NCI-H1048 (cell line): ENCODE measurements at regions not wholly inside any gene's neighbourhood (a gene's known extent, or its start where the extent isn't known, plus 50 kb on each side); places are given as distances from the start of the nearest gene placed in this dataset.

Experiments
- DNase-seq: peaks from one replicate; lab custom pipeline; 2025; lab: John Stamatoyannopoulos, UW

DNA sequence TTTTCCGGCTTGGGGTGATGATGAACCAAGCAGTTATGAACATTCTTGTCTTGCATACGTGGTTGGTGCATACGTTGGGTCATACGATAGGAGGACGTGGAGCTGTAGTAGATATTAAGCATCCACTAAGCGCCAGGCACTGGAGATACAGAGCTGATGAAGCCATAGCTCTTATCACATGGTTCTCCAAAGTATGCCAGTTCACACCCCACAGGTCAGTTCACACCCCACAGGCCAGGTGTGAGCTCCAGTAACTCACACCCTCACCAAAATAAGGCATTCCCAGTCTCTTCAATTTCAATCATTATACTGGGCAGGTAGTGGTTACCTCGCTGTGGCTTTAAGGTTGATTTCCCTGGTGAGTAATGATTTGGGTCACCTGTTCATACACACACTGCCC, 335.5 kb downstream of the FOXL1 start:
- no peak for DNase-seq

DNA sequence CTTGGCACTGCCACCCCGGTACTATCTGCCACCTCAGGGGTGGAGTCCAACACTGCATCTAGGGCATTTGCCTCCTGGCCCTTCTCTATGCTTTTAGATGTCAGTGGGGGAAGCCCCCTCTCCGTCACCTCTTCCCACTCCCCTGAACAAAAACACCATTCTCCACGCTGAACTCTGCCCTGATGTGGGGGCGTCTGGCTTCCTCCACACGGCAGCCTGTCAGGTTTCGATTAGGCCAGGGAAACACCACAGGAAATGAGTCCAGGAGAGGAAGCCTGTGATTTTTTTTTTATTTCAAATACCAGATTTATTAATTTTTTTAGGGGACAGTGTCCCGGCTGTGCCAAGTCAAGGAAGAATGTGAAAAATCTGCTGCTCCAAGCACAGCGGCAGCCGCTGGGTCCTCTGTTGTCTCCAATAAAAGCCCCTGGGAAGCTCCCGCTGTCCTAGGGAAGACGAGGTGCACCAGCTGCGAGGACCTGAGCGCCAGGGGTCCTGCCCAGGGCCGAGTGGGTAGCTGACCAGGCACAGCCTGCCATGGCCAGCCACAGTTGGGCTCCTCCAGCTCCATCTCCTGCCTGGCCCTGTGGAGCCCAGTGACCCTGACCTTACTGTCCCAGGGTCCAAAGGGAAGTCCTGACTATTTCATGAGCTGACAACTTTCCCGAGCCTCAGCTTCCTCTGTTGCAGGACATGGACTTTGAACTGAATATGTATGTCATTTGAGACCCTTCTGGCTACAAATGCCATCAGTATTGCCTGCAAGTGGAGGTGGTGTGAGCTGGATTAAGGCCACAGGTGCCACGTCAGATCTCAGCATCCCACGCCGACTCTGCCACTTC, 336.7 kb downstream of the FOXL1 start:
- no peak for DNase-seq

DNA sequence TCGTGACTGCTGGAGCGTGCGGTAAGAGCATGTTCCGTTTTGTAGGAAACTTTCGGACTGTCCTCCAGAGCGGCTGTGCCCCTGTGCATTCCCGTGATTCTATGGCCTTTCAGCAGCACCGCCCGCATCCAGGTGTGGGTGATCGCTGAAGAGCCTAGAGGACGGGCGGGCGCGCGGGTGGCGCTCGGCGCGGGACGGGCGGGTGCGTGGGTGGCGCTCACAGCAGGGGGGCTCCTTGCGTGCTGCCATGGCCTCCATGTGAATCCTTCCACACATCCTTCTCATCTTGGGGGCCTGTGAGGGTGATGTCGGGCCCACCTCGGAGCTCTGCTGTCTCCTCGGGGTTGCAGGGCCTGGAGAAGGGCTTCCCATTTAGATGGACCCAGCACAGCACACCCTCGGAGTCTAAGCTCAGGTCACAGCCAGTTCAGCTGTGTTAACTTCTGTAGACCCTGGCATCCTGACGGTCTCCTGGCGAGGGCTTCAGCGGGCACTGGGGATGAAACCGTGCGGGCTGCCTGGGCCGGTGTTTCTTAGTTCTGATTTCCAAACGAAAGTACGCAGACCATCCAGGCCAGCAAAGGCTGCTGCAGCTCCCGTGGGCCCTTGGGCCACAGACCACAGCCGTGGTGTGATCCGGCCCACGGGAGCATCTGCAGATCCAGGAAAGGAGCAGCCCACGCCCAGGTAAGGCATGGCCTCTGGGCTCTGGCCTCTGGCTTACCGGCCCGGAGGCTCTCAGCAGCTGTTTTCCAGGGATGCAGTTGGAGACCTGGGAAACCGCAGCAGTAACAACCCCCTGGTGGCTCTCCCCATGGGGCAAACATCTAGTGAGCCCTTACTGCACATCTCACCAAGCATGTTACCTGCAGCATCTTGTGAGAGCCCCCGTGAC, 339.4 kb downstream of the FOXL1 start:
- DNase-seq, result no peak

DNA sequence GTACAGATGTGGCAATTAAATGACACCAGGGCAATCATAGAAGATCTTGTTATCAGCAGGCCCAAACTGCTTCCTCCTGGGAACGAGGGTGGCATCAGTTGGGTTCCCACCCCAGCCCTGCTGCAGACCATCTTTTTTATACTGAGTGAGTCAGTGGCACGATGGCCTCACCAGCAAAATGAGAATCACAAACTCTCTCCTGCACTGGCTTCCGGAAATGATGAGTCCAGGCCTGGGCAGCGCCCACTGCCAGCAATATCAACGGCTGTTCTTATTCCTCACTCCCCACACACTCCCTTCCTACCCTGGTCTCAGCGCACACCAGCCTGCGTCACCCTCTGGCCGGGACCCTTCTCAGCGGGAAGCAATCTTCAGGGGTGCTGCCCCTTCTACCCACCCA, 340.3 kb downstream of the FOXL1 start:
- no peak for DNase-seq

DNA sequence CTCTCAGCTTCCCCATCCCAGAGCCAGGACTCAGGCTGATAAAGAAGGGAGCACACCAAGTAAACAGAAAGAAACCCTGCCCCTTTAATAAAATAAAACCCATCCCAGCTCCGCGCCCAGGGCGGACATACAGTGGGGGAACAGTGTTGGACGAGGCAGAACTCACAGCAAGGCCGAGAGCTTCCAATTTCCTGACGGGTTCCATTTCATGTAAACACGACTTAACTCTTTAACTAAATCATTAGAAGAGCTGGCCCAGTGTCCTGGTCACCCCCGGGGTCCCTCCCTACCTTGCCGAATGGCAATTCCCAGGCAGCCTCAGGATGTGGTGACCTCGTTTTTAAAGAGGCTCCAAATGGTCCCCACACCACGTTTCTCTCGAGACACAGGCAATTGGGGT, 340.7 kb downstream of the FOXL1 start:
- no peak for DNase-seq

DNA sequence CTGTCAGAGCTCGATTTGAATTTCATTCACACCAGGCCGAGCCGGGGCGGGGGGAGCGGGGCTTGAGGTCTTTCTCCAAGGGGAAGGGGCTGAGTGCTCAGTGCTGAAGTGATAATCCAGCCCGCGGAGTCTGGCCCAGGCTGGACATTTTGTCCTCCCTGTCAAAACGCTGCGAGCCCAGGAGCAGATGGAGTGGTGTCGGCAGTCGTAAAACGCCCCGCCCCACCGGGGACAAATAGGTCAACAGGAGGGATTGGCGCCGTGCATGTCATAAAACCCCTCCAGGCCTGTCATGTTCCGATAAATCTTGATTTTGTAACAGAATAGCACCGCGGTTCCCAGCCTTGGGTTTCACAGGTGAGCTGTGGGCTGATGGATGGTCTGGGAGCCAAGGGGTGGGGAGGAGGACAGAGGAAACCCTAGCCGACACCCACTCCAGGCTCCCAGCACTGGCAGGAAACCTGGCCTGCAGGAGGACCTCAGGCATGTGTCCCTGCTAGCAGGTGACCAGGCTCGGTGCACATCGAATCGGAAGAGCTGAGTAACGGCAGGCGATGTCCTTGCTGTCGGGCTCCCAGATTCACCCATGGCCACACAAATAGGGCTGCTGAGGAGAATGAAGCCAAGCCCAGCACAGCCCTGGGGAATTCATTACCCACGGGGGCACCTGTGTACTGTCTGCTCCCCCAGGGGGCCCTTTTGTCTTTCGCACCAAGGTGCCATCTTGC, 341.4 kb downstream of the FOXL1 start:
- no peak for DNase-seq

DNA sequence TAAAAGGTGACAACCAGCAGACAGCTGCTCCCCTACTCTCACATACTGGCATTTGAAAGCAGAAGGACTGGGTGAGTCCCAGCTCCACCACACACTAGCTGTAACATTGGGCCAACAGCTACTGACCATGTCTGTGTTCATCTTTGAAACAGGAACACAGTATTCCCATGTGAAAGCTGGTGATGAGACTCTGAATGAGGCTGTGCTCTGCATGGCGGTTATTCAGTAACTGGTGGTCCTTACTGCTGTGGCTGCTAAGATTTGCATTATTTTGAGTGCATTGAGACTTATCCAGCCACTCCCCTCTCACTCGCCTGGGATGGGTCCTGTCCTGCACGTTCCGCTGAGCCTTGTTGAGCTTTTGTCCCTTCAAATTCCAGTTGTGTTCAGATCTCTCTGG, 342.9 kb downstream of the FOXL1 start:
- DNase-seq, result no peak

DNA sequence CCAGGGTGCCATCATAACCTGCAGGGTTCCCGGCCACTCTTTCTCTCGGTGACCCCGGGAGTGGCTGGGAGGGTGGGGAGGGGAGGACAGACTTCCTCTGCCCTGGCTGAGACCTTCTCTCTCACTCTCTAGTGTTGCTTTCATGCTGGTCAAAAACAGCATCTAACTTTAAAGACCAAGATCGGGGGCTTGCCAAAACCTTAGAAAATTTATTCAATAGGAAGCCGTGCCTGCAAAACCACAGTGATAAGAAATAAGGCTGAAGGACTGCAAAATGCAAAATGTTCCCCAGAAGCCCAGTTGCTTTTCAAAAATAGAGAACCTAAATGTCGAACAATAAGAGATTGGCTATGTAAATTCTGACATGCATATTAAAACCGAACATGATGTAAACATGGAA, 344.0 kb downstream of the FOXL1 start:
- DNase-seq, result no peak

DNA sequence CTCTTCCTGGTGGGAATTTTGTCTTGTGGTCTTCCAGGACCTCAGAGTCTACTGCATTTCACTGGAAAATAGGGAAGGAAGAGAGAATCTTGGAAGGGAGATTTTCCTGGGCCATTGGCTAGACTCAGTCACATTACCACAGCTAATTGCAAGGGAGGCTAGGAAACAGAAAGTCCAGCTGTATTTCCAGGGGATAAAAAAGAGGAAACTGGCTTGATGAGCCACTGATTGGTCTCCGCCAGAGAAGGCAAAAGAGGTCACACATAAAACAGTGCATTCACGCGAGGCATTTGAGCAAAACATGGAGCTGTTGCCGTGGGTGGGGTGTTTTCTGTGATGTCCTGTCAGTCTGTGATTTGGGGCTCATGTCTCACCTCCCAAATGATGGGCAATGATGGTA, 345.3 kb downstream of the FOXL1 start:
- DNase-seq, result no peak

DNA sequence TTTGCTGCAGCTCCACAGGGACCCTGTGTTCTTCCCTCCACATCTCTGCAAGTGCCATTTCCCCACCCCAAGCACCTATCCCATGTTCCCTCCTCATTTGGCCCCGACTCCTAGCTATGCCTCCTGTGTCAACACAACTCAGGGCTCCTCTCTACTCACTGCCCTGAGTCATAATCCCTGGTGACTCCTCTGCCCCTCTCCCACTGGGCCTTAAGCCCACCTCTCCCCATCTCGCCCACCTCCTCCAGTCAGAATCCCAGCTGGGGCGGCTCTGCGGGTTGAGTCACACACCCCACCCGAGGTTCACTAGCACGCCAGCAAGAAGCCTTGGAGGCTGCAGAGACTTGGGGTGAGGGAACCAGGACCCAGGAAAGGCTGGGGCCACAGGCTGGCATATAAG, 346.2 kb downstream of the FOXL1 start:
- DNase-seq, result no peak

DNA sequence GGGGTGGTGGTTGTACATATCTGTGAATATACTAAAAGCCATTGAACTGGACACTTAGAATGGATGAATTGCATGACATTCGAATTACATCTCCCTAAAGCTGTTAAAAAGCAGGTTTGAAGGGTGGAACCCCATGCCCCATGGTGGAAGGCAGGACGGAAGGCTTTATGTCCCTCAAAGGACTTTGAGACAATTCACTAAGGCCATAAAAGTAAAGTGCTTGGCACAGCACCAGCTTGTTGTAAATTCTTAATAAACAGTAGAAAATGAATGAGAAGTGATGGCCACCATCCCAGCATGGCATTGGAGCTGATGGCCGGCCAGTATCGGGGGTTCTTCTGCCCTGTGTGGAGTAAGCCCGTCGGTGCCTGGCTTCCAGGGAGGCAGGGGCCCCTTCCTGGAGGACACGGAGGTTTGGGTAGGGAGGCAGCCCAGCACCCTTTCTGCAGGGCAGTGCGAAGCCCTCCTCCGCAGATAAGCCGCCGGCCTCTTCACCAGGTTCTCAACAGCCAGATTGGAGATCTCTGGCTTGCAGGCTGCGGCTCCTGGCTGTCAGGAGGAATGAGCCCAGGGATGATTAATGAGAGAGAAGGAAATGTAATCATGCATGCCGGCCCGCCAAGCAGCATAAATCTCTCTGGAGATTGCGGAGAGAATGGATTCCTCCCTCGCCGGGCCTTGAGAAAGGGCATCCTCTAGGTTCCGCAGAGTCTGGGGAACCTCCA, 346.9 kb downstream of the FOXL1 start:
- DNase-seq, result no peak

DNA sequence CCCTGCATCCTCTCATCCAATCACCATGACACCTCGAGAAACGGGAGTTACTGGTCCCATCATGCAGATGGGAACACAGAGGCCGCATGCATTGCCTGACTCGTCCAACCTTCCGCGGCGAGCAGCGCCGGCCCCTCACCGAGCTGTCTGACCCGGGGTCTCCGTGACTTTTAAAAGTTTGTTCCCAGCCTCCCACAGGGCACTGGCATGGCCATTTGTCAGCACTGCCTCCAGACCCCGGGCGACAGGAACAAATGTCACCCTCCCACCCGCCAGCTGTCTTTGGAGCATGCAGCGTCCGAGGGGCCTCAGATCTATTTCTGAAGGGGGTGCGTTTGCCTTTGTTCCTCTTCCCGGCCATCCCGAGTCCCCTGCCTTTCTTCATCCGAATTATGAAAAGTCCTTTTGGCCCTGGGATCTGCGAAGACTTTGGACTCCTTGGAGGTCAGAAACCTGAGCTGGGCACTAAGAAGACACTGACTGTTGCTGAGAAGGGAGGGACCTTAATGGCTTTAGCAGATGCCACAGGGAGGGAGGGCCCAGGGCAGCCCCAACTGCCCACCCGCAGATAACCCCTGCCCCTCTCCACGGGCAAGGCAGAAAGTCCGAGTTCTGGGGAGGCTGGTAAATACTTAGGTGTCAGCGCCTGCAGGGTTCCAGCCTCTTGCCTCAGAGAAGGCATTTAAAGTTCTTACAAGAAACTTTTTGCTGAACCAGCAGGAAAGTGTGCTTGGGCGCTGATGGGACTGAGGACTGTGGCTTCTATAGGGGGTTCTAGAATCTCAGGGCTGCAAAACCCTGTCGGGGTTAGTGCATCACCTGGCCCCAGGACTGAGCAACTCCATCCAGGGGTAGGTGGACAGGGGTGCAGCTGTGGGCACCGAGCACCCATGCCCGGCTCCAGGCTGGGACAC, 348.1 kb downstream of the FOXL1 start:
- DNase-seq, result no peak

DNA sequence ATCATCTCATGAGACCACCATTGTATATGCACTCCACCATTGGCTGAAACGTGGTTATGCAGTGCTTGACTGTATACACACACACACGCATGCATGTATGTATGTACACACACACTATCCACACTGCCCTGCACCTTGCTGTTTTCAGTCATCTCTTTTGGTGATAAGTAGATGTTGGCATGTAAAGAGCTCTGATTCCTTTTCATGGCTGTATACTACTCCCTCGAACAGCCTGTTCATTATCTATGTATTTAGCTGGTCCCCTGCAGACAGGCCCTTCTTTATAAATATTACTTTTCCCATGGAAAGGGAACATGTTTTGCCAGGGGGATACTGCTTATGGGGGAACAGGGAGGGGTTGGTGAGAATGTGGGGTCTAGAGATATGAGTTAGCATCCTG, 349.4 kb downstream of the FOXL1 start:
- no peak for DNase-seq

DNA sequence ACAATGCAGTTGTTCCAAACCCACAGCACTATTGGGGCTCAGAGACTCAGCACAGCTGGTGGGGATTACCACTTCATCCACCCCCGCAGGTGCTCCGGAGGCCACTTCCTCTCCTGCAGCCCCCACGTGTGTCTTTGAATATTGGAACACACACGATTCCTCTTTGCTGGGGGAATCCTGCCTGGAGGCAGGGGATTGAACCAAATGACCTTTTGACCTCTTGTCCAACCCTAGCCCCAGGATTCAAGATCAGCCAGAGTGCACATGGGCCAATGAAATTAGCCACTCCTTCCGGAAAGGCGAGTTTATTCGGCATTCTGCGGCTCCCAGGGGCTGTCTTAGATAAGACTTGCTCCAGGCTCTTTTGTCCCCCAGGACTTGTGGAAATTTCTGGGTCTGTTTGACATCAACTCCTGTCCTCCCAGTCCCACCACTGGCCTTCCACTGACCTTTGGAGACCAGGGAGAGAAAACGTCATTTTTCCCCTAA, 350.2 kb downstream of the FOXL1 start:
- no peak for DNase-seq

DNA sequence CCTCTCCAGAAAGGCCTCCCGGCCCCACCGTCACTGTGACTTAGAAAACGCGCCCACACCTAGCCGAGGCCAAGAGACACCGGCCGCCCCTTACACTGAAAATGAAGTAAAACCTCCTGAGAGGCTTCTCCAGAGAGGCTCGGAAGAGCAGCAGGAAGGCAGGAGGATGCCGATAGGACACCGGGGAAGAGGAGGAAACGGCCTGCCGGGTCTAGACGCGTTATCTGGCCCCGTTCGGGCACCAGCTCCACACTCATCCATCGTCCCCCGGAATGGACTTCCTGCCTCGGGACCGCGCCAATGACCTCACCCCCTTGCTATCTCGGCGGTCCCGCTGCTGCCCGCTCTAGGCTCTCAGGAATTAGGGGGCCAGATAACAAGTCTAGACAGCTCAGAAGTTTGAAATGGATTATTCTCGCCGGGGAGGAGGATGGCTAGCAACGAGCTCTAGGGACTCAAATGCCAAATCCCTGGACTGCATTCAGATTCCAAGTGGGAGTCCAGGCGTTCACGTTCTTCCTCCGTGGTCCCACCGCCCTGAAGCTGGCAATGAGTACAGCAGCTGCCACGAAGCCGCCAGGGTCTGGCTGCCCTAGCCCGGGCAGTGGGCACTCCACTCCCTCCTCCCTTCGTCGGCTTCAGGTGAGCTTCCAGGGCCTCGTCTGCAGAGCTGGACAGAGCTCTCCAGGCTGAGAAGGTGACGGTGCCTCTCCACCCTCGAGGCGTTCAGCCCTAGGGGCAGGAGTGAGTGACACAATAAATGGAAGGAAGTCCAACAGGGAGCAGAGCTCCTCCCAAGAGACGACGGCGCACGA, 350.9 kb downstream of the FOXL1 start:
- no peak for DNase-seq

DNA sequence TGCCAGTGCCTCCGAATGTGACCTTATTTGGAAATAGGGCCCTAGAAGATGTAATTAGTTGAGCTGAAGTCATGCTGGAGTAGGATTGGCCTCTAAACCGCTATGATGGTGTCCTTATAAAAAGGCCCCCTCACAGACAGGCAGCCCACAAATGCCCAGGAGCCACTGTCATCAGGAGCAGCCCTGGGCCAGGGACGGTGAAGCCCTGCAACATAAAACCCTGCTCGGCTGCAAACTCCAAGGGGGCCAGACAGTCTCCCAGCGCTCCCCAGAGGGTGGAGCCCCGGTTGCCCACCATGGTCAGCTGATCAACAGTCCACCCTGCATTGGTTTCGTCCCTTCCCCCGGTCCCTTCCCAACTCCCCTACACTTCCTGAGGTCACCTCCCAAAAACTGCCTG, 351.7 kb downstream of the FOXL1 start:
- no peak for DNase-seq

DNA sequence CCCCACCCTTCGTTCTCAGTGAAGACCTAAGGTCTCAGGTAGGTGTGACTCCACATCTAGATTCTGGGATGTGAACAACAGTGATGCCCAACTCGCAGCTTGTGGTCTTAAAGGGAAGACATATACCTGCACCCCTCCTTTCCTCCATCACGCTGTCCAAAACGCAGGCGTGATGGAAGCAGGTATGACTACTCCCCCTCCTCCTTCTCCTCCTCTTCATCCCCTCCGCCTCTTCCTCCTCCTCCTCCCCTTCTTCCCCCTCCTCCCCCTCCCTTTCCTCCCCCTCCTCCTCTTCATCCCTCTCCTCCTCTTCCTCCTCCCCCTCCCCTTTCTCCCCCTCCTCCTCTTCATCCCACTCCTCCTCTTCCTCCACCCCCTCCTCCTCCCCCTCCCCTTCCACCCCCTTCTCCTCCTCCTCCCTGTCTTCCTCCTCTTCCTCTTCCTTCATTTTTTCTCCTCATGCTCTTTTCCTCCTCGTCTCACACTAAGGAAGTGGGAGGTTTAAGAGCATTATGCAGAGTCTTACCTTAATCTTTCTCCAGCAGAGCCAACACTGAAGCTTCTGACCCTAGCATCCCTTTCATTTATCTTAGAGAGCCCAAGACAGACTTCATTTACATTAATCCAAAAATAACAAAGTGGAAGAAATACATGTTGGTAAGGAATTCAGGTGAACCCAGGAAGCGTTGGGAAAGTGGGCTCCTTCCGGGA, 352.5 kb downstream of the FOXL1 start:
- DNase-seq, result no peak

DNA sequence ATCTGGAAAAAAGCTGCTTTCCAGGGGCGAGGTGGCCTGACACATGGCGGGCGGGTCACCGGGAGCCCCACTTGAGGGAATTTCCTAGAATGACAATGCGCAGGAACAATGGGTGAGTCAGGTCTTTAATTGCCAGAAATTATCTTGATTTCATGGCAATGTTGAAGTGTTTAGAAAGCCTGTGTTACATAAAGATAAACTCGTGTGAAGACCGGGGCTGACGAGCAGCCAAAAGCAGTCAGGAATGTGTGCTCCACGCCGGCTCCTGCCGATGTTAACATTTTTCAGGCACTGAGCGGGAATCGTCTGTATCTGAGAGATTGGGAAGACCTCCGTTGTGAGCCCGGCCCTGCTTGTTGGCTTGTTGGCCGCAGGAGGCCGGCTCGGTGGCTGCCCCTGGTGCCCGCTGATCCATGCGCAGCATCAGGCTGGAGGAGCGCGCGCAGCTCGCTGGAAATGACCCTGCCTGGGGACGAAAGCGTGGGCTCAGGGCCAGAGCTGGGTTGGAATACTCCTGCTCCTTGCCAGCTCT, 353.1 kb downstream of the FOXL1 start:
- no peak for DNase-seq
